Stimulated activated naive CD4-positive, alpha-beta T cell treated with Interleukin-2 at 50 U/mL for 16 hours (primary cell): ENCODE measurements at regions not wholly inside any gene's neighbourhood (a gene's known extent, or its start where the extent isn't known, plus 50 kb on each side); places are given as distances from the start of the nearest gene placed in this dataset.
"Not testable (repeated sequence)": the region's sequence is repeated elsewhere in the genome, so short reads cannot be mapped to it uniquely, and the experiment has no call there.

Source experiments
- DNase-seq: peaks from one replicate; lab custom pipeline; 2025; lab: John Stamatoyannopoulos, UW

DNA sequence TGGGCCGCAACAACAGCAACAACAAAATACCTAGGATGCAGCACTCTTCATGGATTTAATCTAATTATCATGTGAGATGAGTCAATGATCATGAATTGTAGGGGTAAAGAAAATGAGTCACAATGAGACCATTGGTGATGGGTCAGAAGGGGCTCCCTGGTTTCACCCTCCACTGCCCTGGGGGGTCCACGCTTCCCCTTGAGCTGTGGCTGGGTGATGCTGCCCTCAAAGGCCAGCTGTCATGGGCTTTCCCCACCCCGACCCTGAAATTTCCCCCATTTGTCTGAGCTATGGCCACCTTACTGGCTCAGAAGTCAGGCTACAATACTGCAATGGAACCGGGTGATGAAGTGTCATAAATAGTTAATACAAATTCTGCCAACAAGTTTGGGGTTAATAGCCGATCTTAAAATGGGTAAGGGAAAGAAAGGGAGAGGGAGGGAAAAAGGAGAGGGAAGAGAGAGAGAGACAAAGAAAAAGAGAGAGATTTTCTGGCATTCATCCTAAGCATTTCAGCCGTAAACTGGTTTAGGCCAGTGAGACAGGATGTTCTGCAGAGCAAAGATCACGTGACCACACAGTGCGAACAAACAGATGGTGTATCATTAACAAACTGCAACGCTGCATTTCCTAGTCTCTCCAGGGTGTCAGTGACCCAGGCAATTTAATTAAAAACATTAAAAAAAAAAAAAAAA, 143.4 kb upstream of the ERRFI1 start:
- peak; percentile 27 for DNase-seq

DNA sequence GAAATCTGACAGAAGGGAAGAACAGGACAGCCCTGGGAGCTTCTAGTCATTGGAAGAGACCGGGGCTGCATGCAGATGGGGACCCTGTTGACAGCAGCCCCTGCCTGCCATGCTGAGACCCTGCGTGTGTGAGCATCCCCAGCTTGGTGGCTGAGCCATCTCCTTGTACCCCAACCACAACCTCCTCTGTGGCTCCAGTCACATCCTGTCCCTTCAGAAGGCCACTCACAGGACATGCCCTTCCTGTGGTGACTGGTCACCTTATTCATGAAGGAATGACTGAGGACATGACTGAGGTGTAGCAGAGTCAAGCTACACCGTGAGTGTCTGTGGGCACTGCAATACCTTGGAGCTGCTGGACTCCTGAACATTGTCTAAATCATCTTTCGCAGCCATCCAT, 141.8 kb upstream of the ERRFI1 start:
- no peak for DNase-seq

DNA sequence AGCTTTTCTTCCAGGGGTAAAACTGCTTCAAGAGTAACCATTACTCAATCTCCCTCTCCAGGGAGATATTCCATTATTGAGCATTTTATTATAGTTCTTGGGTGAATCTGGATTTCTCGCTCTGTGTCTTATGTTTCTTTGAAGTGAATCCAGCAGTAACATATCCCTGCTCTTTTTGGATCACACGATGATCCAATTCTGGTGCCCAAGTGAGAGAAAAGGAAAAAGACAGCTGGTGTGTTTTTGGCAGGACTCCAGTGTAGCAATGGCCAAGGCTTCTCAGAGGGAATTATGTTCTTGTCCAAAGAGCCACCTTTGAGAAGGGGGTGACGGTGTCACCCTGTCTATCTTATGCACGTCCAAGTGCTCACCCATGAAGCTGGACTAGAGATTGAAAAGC, 140.3 kb upstream of the ERRFI1 start:
- no peak for DNase-seq

DNA sequence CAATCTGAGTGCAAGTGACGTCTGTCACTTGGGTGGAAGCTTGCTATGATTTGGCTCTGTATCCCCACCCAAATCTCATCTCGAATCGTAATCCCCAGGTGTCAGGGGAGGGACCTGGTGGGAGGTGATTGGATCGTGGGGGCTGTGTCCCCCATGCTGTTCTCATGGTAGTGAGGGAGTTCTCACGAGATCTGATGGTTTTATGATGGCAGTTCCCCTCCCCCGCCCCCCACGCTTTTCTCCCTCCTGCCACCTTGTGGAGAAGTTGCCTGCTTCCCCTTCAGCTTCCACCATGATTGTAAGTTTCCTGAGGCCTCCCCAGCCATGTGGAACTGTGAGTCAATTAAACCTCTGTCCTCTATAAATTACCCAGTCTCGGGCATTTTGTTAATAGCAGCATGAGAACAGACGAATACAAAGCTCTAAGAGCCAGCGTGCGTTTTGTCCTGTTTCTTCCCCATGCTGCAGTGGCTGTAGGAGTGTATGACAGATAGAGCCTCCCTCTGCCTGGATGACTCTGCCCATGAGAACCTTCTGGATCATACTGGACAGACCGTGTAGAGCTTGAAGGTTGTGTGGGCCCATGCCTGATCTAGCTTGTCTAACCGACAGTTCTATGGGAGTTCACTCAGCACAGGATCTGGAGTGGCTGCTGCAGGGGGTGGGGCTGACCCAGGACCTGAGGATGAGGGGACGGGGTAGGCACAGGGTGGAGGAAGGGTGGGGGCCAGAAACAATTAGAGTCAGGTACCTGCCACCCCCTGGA, 139.7 kb upstream of the ERRFI1 start:
- no peak for DNase-seq

DNA sequence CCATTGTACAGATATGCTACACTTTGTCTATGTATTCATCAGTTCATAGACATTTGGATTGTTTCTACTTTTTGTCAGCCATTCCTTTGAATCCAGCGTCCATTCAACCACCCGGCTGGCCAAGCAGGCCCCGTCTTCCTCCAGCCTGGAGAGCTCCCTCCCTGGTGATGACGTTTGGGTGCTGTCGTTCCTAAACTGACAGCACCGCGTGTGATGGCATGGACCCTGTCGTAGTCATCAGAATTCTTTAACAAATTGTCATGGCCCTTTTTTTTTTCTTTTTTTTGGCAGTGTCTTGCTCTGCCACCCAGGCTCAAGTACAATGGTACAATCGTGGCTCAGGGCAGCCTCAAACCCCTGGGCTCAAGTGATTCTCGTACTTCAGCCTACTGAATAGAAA, 138.6 kb upstream of the ERRFI1 start:
- DNase-seq: no peak

DNA sequence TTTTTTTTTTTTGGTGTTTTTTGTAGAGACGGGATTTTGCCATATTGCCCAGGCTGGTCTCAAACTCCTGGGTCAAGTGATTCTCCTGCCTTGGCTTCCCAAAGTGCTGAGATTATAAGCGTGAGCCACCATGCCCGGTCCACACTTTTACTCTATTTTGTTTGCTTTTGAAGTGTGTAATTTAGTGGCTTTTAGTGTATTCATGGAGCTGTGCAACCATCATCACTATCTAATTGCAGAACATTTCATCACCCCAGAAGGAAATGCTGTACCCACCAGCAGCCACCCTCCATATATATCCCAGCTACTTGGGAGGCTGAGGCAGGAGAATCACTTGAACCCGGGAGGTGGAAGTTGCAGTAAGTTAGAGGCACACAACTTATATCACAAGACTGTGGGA, 136.9 kb upstream of the ERRFI1 start:
- DNase-seq: no peak

DNA sequence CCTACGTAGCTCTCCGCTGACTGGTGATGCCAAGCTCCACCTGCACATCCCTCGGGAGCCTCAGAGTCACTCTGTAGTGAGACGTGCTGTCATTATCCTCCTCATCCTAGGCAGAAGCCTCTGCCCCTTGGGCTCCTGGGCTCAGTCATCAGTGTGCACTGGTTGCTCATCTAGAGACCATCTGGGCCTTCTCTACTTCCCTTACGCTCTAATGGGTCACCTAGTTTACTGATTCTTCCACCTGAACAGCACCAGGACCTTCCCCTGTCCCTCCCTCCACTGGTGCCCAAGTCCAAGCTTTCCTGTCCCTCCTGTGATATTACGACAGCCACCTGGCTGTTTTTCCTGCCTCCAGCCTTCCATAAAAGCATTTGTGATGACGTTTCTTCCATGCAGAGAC, 136.1 kb upstream of the ERRFI1 start:
- DNase-seq: no peak

DNA sequence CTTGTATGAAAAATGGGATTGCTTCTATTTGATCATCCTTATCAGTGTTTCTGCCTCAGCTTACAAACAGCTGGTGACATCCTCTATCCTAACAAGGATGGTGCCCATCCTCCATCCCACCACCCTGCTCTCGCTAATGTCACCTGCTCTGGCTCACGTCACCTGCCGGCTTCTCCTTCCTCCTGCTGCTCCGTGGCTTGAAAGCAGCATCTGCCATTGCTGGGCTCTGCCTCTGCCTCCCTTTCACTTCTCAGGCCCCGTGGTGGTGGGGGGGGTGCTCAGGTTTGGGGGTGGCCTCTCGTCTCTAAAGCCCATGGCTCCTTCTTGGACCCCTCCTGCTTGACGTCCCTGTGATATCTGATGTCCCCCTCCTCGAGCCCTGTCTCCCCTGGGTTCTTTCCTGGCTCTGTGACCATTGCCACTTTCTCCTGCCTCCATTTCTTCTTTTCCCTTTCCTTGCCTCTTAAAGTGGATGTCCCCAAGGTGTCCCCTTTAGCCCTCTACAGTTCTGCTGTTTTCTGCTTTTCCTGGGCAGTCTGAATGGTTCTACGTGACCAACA, 135.5 kb upstream of the ERRFI1 start:
- no peak for DNase-seq

DNA sequence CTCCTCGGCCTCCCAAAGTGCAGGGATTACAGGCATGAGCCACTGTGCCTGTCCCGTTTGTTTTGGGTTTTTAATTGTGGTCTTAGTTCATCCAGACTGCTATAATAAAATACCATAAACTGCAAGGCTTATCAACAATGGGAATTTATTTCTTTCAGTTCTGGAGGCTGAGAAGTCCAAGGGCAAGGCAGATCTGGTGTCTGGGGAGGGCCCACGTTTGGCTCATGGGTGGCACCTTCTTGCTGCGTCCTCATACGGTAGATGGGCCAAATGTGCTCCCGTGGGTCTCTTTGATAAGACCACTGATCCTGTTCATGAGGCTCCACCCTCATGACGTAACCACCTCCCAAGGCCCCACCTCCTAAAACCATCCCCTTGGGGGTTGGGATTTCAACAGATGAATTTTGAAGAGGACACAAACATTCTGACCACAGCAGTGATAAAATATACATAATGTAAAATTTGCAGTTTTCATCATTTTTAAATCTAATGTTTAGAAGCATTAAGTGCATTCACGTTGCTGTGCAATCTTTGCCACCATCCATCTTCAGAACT, 133.4 kb upstream of the ERRFI1 start:
- no peak for DNase-seq

DNA sequence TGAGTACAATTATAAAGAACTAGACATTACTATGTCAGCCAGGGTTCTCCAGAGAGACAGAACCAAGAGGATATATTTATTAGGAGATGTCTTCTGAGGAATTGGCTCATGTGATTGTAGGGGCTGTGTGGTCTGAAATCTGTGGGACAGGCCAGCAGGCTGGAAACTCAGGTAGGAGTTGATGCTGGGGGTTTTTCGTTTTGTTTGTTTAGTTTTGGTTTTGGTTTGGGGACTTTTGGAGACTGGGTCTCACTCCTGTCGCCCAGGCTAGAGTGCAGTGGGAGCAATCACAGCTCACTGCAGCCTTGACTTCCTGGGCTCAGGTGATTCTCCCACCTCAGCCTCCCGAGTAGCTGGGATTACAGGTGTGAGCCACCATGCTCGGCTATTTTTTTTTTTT, 132.9 kb upstream of the ERRFI1 start:
- no peak for DNase-seq

DNA sequence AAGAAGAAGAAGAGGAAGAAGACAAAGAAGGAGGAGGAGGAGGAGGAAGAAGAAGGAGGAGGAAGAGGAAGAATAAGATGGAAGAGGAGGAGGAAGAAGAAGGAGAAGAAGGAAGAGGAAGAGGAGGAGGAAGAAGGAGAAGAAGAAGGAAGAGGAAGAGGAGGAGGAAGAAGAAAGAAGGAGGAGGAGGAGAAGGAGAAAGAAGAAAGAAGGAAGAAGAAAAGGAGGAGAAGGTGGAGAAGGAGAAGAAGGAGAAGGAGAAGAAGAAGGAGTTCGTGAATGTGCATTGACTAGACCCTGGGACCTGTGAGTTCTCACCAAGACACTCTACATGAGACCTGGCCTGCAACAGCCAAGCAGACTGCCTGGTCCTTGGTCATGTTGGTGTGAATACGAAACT, 131.7 kb upstream of the ERRFI1 start:
- no peak for DNase-seq

DNA sequence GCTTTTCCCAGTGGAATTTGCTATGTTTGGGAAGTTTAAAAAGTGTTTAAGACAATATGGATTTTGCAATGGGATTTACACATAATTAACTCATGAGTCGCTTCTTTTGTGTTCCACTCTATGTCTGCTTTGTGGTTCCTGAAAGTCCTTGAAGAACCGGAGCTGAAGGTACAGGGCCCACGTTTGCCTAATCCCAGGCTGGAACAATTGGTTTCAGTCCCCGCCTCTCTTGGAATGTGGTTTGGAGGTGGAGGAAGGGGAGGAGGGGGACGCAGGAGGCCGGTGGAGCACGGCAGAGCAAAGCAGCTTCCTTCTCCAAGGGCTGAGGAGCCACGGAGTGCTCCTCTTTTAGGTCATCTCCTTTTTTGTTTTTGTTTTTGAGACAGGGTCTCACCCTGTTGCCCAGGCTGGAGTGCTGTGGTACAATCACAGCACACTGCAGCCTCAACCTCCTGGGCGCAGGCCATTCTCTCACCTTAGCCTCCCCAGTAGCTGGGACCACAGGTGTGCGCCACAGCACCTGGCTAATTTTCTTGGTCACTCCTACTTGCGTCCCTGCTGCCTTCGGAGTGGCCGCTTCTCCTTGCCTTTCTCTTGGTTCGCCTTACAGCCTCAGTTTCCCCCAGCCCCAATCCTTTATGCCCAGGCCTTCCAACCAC, 129.5 kb upstream of the ERRFI1 start:
- no peak for DNase-seq

DNA sequence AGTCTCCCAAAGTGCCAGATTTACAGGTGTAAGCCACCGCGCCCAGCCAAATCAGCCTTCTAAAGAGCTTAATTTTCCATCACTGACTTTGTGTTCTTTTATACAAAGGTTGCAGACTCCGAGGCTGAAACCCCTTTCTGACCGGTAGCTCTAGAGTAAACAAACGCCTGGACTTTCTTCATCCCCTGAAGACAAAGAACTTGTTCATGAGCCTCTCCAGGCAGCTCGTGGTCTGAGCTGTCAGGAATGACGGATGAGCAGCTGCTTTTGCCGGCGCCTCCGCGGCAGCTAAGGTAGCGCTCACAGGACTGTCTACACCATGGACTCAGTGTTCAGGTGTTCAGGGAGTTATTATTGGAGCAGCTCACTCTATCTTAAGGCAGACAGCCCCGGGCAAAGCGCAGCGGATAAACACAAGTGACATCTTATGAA, 128.5 kb upstream of the ERRFI1 start:
- no peak for DNase-seq

DNA sequence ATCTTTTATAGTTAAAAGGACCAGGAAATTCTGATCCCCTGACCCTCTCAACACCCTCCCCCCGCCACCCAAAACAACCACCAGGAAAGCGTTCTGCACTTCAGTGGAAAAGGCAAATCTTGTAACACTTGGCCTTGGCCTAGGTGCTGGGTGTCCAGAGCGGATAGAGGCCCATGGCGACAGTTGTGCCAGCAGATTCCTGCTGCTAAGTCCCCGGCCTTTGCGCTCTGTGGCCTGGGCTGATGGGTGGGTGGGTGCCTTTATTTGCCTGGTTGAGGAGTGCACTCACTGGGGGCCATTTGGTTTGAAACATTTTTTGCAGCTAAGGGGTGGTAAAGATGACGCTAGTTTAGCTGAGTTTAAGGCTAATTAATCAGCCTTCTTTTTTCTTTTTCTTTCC, 127.9 kb upstream of the ERRFI1 start:
- DNase-seq: no peak

DNA sequence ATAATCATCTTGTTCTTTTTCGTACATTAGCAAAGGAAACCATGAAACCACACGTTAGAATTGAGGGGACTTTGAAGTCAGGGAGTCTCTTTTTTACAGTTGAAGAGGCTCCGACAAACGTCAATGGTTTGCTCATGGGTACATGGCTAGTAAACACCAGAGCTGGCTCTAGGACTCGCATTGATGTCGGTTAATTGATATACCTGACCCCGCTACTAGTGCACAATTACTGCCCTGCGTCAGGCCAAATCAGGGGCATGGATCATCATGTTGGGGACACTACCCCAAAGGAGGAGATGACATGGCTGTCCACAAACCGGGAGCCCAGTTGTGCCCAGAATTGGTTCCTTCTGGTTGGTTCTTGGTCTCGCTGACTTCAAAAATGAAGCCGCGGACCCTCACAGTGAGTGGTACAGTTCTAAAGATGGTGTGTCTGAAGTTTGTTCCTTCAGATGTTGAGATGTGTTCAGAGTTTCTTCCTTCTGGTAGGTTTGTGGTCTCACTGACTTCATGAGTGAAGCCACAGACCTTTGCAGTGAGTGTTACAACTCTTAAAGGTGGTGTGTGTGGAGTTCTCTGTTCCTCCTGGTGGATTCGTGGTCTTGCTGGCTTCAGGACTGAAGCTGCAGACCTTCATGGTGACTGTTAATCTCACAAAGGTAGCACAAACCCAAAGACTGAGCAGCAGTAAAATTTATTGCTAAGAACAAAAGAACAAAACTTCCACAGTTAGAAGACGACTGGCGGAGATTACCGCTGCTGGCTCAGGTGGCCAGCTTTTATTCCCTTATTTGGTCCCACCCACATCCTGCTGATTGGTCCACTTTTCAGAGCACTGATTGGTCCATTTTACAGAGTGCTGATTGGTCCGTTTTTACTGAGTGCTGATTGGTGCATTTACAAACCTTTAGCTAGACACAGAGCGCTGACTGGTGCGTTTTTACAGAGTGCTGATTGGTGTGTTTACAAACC, 126.9 kb upstream of the ERRFI1 start:
- no peak for DNase-seq

DNA sequence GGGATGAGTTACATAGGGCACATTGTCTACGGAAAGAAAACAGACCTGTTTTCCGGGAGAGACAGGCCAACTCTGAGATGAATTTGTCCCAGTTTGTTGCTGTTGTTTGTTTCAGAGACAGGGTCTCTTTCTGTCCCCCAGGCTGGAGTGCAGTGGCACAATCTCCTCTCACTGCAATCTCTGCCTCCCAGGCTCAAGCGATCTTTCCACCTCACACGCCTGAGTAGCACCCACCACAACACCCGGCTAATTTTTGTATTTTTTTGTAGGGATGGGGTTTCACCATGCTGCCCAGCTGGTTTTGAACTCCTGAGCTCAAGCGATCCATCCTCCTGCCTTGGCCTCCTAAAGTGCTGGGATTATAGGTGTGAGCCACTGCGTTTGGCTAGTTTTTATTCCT, 125.5 kb upstream of the ERRFI1 start:
- no peak for DNase-seq

DNA sequence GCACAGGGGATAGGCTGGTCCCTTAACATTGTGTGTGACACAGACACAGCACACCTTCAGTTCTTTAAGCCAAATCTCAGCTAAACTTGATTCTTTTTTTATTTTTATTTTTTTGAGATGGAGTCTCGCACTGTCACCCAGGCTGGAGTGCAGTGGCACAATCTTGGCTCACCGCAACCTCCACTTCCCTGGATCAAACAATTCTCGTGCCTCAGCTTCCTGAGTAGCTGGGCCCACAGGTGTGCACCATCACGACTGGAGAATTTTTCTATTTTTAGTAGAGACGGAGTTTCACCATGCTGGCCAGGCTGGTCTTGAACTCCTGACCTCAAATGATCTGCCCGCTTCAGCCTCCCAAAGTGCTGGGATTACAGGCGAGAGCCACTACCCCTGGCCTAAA, 123.6 kb upstream of the ERRFI1 start:
- not testable (repeated sequence) for DNase-seq

DNA sequence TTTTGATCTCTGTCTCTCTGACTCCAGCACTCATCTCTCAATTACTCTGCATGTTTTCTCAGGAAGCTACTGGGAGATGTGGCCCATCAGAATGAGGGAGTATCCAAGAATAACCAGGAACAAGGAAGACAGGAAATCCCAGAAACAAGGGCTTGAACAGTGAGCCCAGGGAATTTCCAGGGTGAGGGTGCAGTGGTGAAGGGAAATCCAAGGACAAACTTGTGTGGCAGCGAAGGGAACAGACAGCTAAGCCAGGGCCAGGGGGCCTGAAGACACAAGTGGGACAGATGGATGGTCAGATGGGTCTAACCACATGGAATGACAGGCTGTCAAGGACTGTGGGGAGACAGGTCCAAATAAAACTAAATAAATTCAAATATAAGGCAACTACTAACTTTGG, 121.8 kb upstream of the ERRFI1 start:
- DNase-seq: no peak

DNA sequence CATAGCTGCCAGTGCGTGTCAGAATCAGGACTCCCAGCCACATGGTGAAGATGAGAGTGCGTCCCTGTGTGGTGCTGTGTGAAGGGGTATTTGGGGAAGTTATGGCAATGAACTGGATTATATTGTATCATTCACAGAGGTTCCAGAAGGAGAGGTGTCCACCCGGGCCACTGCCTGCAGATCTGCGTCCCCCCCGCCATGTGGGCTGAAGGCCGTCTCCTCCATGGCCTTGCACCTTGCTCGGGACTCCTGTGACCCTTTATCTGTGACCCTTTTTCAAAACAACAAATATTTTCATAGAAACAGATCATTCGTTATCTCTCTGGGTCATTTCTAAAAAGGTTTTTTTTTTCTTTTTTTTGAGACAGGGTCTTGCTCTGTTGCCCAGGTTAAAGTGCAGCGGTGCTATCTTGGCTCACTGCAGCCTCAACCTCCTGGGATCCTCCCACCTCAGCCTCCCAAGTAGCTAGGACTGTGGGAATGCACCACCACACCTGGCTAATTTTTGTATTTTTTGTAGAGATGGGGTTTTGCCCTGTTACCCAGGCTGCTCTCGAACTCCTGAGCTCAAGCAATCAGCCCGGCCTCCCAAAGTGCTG, 120.2 kb upstream of the ERRFI1 start:
- no peak for DNase-seq

DNA sequence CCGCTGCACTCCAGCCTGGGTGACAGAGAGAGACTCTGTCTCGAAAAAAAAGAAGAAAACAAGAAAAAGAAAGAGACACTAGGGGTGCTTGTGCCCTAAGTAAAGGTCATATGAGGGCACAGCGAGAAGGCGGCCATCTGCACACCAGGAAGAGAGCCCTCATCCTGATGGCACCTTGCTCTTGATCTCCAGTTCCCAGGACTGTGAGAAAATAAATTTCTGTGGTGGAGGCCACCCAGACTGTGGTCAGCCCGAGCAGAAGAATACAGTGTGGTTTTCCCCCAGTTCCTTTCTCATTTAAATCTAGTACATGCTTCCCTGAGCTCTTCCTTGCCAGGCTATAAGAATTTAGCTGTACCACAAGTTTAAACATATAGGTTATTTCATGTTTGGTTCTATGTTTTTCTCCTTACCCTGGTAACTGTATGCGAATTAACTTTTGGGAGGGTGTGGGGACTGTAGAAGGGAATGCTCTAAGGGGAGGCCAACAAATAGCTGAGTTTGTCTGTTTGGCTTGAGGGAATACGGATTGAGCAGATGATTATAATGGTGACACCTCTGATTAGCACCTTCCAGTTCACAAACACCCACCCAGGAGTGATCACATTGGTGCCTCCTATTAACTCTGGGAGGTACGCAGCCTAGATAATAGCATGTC, 119.6 kb upstream of the ERRFI1 start:
- DNase-seq: no peak

DNA sequence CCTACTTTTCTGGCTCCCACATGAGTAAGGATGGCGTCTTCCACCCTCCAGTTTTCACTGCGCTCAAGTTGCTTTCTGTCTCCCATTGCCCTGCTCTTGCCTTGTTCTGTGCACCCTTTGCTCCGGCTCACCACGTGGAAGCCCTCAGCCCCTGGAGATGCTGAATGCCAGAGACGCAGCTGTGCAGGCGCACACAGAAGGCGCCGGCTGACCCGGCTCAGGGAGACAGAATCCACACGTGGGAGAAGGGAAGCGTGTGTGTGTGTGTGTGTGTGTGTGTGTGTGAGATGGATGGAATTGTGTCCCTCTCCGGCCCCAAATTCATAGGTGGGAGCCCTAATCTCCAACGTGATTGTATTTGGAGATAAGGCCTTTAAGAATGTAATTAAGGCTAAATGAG, 118.2 kb upstream of the ERRFI1 start:
- no peak for DNase-seq
